Activated naive CD4-positive, alpha-beta T cell treated with anti-CD3 and anti-CD28 coated beads, Interleukin-2, amount 50 U/mL, for 16 hours (primary cell): ENCODE measurements at regions not wholly inside any gene's neighbourhood (a gene's known extent, or its start where the extent isn't known, plus 50 kb on each side); places are given as distances from the start of the nearest gene placed in this dataset.
A peak's percentile ranks its signal among the peaks of the same experiment; 100 is the strongest.
"Not testable (repeated sequence)": the region's sequence is repeated elsewhere in the genome, so short reads cannot be mapped to it uniquely, and the experiment has no call there.

Source experiments
- DNase-seq: peaks from one replicate; pipeline ENCODE4 v3.0.0-alpha.2; 2020

GRCh38 chr14:52202151-52202550 lies 65.3 kb upstream of the PTGDR start:
- no peak for DNase-seq

DNA sequence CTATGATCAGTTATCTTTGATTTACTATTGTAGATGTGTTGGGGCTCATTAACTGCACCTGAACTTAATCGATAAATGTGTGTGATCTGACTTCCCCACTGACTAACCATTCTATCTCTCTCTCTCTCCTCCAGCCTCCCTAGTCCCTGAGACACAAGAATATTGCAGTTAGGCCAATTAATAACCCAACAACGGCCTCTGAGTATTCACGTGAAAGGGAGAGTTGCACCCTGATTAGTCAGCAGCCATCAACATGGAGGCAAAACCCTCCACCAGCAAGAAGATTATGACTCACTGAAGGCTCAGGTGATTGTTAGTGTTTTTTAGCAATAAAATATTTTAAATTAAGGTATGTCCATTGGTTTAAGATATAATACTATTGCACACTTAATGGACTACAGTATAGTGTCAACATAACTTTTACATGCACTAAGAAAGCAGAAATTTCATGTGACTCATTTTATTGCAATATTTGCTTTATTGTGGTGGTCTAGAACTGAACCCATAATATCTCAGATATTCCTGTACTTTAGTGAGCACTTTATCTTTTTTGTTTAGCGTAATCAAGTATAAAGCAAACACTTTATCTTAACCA lies 77.1 kb upstream of the PTGDR start:
- DNase-seq = no peak

DNA sequence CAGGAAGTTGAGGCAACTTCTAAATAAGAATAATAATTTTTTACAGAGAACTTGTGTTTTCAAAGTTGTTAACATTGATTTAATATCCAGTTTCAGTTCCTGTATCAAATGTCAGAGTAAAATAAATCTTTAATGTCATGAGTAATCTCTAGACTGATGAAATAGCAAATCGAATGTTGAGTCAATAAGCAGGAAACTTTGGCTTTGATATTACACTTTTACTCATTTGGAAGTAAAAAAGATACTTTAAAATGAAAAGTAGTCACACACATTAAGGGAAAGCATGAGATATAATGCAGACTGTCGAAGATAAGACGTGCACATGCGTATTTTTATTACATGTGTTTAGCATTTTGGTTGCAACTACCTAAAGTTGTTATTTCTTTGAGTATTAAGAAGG lies 78.2 kb upstream of the PTGDR start:
- no peak for DNase-seq

DNA sequence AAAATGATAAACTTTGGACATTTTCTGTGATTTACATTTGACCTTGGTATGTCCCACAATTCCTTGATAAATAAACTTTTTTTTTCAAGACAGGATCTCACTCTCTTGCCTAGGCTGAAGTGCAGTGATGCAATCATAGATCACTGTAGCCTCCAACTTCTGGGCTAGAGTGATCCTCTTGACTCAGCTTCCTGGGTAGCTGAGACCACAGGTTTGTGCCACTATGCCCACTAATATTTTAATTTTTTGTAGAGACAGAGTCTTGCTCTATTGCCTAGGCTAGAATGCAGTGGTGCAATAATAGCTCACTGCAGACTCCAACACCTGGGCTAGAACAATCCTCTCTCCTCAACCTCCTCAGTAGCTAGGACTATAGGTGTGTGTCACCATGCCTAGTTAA lies 79.1 kb upstream of the PTGDR start:
- no peak for DNase-seq

DNA sequence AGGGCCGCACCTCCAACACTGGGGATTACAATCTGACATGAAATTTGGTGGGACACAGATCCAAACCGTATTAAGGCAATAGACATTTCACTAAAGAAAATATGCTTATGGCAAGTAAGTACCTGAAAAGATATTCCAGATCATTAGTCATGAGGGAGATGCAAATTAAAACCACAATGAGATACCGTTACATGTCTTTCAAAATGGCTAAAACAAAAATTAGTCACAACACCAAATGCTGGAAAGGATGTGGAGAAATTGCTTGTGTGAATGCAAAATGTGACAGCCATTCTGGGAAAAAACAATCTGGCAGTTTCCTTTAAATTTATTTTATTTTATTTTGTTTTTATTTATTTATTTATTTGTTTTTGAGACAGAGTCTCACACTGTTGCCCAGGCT lies 82.3 kb upstream of the PTGDR start:
- DNase-seq = no peak

- no peak for DNase-seq
Measured at GRCh38 chr14:52182853-52183252, 84.6 kb upstream of the PTGDR start.

GRCh38 chr14:52179141-52179790 lies 88.2 kb upstream of the PTGDR start:
- no peak for DNase-seq

GRCh38 chr14:52175982-52176502 lies 91.5 kb upstream of the PTGDR start:
- no peak for DNase-seq

DNA sequence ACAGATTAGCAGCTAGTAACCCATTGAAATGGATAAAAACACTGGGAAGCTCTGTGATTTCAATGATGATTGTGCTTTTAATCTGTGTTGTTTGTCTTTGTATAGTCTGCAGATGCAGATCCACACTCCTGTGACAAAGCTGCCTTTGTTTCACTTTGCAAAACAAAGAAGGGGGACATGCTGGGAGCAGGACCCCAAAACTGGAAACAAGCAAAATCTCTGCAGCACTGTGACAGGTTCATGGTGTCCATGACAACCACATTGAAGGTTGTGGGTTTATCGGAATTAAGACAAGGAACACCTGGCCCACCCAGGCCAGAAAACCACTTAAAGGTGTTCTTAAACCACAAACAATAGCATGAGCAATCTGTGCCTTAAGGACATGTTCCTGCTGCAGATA lies 95.6 kb upstream of the PTGDR start:
- DNase-seq = not testable (repeated sequence)

GRCh38 chr14:52166822-52167221 lies 98.0 kb upstream of the NID2 start:
- no peak for DNase-seq

DNA sequence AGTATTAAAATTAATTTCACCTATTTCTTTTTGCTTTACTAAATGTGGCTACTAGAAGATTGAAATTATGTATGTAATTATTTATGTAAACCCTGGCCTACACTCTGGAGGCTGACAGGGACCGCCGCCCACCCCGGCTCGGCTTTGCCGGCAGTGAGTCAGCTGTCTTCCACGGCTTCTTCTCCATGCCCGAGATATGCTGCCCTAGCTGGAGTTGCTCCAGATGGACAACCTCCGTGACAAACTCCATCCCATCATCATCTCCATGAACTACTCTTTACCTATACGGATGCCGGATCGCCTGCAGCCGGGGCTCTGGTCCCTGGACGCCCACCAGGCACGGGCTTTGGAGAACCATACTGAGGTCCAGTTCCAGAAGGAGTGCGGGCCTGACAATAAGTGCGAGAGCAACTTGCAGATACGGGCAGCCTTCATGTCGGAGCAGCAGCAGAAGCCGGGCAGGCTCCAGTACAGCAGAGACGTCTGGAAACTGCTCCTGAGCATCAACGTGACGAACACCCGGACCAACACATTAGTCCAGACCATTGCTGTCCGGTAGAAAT lies 86.9 kb upstream of the NID2 start:
- DNase-seq = no peak

DNA sequence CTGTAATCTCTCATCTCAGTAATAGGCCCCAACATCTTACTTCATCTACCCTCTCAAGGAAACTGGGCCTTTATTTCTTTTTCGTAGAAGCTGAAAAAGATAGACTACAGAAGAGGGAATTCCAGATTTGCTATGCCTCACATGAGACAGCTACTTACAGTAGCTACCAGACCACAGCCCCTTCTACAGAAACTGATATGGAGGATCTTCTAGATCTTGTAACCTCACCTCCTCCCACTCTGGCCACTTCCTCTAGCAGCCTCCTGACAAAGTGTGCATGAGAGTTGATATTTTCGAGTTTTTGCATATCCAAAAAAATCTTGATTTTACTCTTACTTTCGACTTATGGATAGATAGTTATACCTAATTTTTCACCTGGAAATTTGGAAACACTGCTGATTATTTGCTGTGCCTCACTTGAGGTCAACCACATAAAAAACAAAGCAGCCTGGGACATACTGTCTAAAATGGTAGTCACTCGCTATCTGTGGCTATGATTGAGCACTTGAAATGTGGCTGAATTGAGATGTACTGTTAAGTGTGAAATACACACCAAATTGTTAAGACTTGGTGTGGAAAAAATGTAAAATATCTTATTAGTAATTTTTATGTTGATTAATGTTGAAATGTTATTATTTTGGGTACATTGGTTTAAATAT lies 86.3 kb upstream of the NID2 start:
- no peak for DNase-seq

- DNase-seq = no peak
Measured at GRCh38 chr14:52153939-52154338, 85.1 kb upstream of the NID2 start.

- DNase-seq = no peak
Measured at GRCh38 chr14:52150162-52150561, 81.3 kb upstream of the NID2 start.

GRCh38 chr14:52148371-52148770 lies 79.5 kb upstream of the NID2 start:
- DNase-seq = no peak

GRCh38 chr14:52146504-52146903 lies 77.6 kb upstream of the NID2 start:
- DNase-seq = no peak

- DNase-seq = not testable (repeated sequence)
Measured at GRCh38 chr14:52144099-52144498, 75.2 kb upstream of the NID2 start.

DNA sequence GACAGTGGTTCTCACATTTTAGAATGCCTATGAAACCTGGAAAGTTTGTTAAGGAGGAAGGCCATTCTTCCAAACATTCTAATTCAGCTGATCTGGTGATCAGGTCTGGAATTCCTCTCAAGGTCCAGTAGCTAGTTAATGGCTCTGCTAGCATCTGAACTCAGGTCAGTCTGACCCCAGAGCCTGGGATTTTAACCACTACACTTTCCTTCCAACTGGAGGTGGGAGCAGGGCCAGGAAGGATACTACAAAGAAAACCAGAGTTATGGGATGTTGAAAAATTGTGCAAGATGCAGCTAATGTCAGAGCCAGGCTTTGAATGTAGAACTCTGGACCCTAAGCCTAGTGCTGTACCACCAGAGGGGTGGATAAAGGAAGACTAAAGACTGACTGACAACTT lies 73.6 kb upstream of the NID2 start:
- no peak for DNase-seq

DNA sequence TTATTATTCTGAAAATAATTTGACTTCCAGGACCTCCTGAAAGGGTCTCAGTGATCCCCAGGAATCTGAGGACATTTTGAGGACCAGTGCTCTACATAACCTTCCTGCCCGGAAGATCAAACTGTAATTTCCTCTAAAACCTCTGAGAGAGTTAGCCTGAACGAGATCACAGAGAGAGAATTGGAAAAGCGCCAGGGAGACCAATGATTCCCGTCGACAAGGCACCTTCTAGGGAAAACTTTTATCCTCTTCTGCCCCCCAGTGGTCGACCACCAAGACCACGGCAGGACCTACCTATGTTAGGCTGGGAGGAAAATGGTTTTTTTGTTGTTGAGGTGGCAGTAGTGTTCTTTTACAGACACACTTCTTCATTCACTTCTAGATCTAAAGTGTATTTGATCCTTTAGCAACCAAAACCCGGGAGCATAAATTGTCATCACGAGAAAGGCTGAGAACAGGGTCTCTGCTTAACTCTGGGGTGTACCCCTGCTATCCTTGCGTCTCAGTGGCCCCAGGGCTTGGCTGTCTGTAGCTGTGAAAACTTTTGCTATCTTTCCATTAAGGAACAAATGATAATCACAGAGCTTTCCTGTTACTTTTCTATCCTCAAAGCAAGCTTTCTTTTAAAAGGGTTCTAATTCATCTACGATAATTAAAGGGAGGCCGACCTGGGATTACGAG lies 62.9 kb upstream of the NID2 start:
- DNase-seq = peak; percentile 23

DNA sequence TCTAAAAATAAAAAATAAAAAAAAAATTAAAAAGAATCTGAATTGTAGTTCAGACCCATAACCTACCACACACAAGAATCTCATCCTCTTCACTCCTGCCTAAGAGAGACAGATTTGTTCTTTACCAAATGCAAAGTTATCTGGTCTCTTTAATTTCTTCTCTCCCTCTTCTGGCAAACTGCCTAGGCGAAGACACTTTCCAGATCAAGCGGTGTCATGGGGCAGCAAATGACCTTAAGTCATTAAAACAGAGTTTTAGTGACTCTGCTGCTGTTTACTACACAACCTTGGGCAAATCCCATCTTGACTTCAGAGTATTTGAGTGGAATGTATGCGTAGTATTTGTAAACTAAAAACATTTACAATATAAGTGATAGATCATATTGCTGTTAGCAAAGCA lies 60.9 kb upstream of the NID2 start:
- DNase-seq = no peak

GRCh38 chr14:52125885-52126284 lies 57.0 kb upstream of the NID2 start:
- no peak for DNase-seq

GRCh38 chr14:52124791-52125684 lies 56.2 kb upstream of the NID2 start:
- no peak for DNase-seq
